ENCODE measurements at regions not wholly inside any gene's neighbourhood (a gene's known extent, or its start where the extent isn't known, plus 50 kb on each side); places are given as distances from the start of the nearest gene placed in this dataset.

- H3K4me3 ChIP-seq (ENCODE audit: low read depth, low read length) = no peak overlapping the region
- no peak for TF ChIP-seq CTCF (IDR thresholded peaks at IDR 0.05; ENCODE audit: borderline replicate concordance, insufficient read depth, low read depth, low read length)
Observed at GRCh38 chr10:84991301-84991700, 662.9 kb downstream of the CCSER2 start.

DNA sequence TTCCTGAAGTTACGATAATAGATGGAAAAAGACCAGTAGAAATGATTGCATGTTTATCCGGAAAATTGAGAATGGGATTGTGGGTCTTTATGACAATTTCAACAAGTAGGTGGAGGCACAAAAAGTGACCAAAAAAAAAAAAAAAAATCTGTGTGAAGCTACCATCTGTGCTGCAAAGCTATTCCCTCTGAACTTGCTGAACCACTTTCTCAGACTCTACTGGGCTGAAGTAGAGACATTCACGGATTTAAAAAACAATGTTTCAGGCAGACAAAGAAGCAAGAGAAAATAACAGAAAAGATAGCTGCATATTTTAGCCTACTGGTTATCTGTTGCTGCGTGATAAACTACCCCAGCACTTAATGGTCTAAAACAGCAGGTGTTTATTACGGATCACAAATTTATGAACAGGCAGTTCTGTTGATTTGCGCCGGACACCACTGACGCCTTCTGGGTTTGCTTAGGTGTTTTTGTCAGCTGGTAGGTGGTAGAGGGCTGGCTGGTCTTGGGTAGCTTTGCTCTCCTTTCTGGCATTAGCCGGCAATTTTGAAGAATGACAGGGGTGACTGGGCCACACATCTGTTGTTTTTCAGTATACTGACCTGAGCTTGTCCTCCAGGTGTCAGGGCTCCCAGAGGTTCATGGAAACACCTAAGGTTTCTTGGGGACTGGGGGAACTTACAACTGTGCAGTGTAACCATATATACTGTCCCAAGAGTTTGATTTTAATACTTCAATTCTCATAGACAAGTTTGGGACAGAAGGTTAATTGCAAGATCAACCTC is 665.1 kb downstream of the CCSER2 start:
- TF ChIP-seq CTCF (IDR thresholded peaks at IDR 0.05; ENCODE audit: borderline replicate concordance, insufficient read depth, low read depth, low read length) = no peak

GRCh38 chr10:84994722-84995121 is 666.3 kb downstream of the CCSER2 start:
- no peak for TF ChIP-seq CTCF (IDR thresholded peaks at IDR 0.05; ENCODE audit: borderline replicate concordance, insufficient read depth, low read depth, low read length)
- no peak overlapping the region for H3K4me3 ChIP-seq (ENCODE audit: low read depth, low read length)

More for the DNA sequence above, 665.1 kb downstream of the CCSER2 start:
- no peak overlapping the region for H3K4me3 ChIP-seq (ENCODE audit: low read depth, low read length)

DNA sequence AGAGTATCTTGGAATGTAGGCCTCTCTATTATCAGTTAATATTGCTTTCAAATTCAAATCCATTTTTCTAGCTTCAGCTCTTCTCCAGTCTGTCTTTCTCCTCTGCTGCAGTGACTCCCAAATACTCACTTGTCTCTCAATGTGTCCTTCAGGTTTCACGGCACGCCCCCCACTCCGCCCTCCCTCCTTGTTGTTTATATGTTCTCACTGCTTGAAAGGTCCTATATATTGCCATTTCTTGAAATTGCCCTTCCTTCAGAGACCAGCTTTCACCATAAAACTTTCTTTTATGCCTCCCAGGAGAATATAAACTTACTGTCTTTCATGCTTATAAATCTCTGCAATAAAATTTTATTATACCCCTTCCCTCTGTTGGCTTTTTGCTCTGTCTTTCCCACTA is 668.2 kb downstream of the CCSER2 start:
- H3K4me3 ChIP-seq (ENCODE audit: low read depth, low read length) = no peak overlapping the region
- TF ChIP-seq CTCF (IDR thresholded peaks at IDR 0.05; ENCODE audit: borderline replicate concordance, insufficient read depth, low read depth, low read length) = no peak

- no peak for TF ChIP-seq CTCF (IDR thresholded peaks at IDR 0.05; ENCODE audit: borderline replicate concordance, insufficient read depth, low read depth, low read length)
- H3K4me3 ChIP-seq (ENCODE audit: low read depth, low read length) = no peak overlapping the region
Observed at GRCh38 chr10:84997870-84998269, 669.5 kb downstream of the CCSER2 start.

DNA sequence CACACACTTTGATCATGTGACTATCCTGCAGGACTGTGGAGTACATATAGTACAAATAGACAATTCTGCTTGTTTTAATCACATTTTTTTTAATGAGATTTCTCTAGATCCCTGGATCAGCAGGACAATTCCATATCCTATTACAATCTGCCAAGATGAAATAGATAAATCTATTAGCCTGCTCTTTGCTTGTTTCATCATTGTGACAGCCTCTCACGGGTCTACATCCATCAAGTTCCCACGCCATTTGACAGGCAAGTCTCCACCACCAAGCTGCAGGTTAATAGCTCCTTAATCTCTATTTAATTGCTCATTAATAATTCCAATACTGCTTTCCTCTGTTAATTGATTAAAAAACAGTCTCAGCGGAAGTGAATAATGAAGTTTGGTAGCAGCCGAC is 671.5 kb downstream of the CCSER2 start:
- no peak for TF ChIP-seq CTCF (IDR thresholded peaks at IDR 0.05; ENCODE audit: borderline replicate concordance, insufficient read depth, low read depth, low read length)
- no peak overlapping the region for H3K4me3 ChIP-seq (ENCODE audit: low read depth, low read length)

DNA sequence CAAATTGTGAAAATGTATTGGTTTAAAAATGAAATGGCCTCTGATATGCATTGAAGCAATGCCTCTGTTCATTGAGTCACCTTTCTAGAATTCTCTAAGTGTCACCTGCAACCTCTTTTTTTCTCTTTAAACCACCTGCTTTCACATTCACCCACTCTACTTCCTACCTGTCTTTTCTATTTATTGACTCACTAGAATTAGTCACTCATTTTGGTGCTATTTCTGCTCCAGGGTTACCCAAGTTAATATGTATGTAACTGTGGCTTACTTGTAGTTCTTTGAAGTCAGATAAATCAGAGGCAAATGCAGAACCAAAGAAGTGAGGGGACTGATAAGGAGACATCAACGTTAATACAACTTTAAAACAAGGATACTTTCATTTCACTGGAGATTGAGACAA is 674.7 kb downstream of the CCSER2 start:
- no peak for TF ChIP-seq CTCF (IDR thresholded peaks at IDR 0.05; ENCODE audit: borderline replicate concordance, insufficient read depth, low read depth, low read length)
- H3K4me3 ChIP-seq (ENCODE audit: low read depth, low read length) = no peak overlapping the region
